GM12878 (cell line): ENCODE measurements at regions not wholly inside any gene's neighbourhood (a gene's known extent, or its start where the extent isn't known, plus 50 kb on each side); places are given as distances from the start of the nearest gene placed in this dataset.

Source experiments
- ATAC-seq: fragments of 200-7000 bp; cut with Tn5 transposase; 3 replicates; pipeline ENCODE4 v1.9.1; 2020; ENCODE audit warnings: mild to moderate bottlenecking, moderate library complexity
- BruUV-seq: library from RNA; stranded (reverse); fragments of 400-500 nt; replicated peaks from 2 replicates; lab custom pipeline; 2021; lab: Mats Ljungman, UMichigan
- CTCF ChIA-PET: fragments of 300-600 bp; sonication (Branson Sonifier 250); formaldehyde crosslinking; extraction: SDS; loops from one replicate; lab custom pipeline; 2021; ENCODE audit warnings: inconsistent platforms; lab: Yijun Ruan, JAX
- POLR2A ChIA-PET: fragments of 350-600 bp; formaldehyde crosslinking; extraction: SDS; loops from one replicate; lab custom pipeline; 2021; ENCODE audit warnings: inconsistent platforms; lab: Charles Lee
- RAD21 ChIA-PET: fragments of 300-600 bp; sonication (Branson Sonifier 250); formaldehyde crosslinking; loops from one replicate; lab custom pipeline; 2023; ENCODE audit warnings: antibody characterized with exemption; ENCODE audit not compliant: unreplicated experiment; lab: Charles Lee
- SMC1A ChIA-PET: fragments of 300-600 bp; sonication (Branson Sonifier 250); formaldehyde crosslinking; loops from one replicate; lab custom pipeline; 2023; ENCODE audit not compliant: unreplicated experiment, uncharacterized antibody; lab: Charles Lee
- DNase-seq: peaks from one replicate; pipeline ENCODE4 v3.0.0-alpha.2; 2011; ENCODE audit warnings: low read depth, low spot score
- FAIRE-seq: peaks from 3 replicates; lab custom pipeline; 2011; peaks lifted over from hg19 to GRCh38; lab: Jason Lieb, UNC
- H2AFZ ChIP-seq: 2 replicates; pipeline ENCODE4 v1.6.0; 2011; ENCODE audit warnings: low read depth, low read length, control low read depth; ENCODE audit not compliant: control insufficient read depth
- H3K27ac ChIP-seq: 2 replicates; pipeline ENCODE4 v1.5.1; 2011; ENCODE audit warnings: control low read depth; ENCODE audit not compliant: control insufficient read depth, insufficient read depth
- H3K27me3 ChIP-seq, 2 experiments: replicated peaks in 1 of 2; 2 replicates each; pipeline versions ENCODE4 v1.6.0 to v1.6.1; 2011; ENCODE audit warnings: low read length in 1 of 2; ENCODE audit not compliant: control insufficient read depth in 2 of 2, insufficient read depth in 2 of 2
- H3K36me3 ChIP-seq, 2 experiments: 2 replicates each; pipeline ENCODE4 v1.5.1; 2011; ENCODE audit warnings: low read length in 1 of 2; ENCODE audit not compliant: control insufficient read depth in 2 of 2, insufficient read depth in 2 of 2
- H3K4me1 ChIP-seq: 2 replicates; pipeline ENCODE4 v1.6.1; 2011; ENCODE audit warnings: mild to moderate bottlenecking, low read length, moderate library complexity, mixed read lengths; ENCODE audit not compliant: control insufficient read depth, insufficient read depth
- H3K4me2 ChIP-seq: 2 replicates; pipeline ENCODE4 v1.6.0; 2011; ENCODE audit warnings: control low read depth; ENCODE audit not compliant: control insufficient read depth, insufficient read depth
- H3K4me3 ChIP-seq: fragments of 200-600 bp; sonication (generic); 2 replicates; pipeline ENCODE4 v1.5.1; 2016
- H3K79me2 ChIP-seq: 2 replicates; pipeline ENCODE4 v1.6.0; 2011; ENCODE audit warnings: low read length; ENCODE audit not compliant: control insufficient read depth, insufficient read depth
- H3K9ac ChIP-seq: 2 replicates; pipeline ENCODE4 v1.8.0; 2011; ENCODE audit warnings: low read length, control low read depth, mixed read lengths; ENCODE audit not compliant: control insufficient read depth, insufficient read depth
- H3K9me3 ChIP-seq: replicated peaks from 3 replicates; pipeline ENCODE4 v1.5.1; 2011; ENCODE audit warnings: mild to moderate bottlenecking, low read length; ENCODE audit not compliant: control insufficient read depth, insufficient read depth
- H4K20me1 ChIP-seq: 2 replicates; pipeline ENCODE4 v1.6.0; 2011; ENCODE audit not compliant: control insufficient read depth, insufficient read depth
- CBFB ChIP-seq: IDR thresholded peaks from 2 replicates; pipeline ENCODE4 v1.6.1; 2016; ENCODE audit warnings: antibody characterized with exemption, low read depth
- HCFC1 ChIP-seq: fragments of 150-350 bp; IDR thresholded peaks from 2 replicates; pipeline ENCODE4 v1.6.1; 2014; ENCODE audit warnings: low read length
- IRF3 ChIP-seq: fragments of 450-650 bp; IDR thresholded peaks from 2 replicates; pipeline ENCODE4 v1.6.1; 2014; ENCODE audit warnings: mild to moderate bottlenecking
- NRF1 ChIP-seq: conservative IDR thresholded peaks from 2 replicates; pipeline ENCODE4 v1.6.1; 2011; ENCODE audit warnings: mild to moderate bottlenecking, low read depth, low read length, improper control_type of control experiment
- RBBP5 ChIP-seq: fragments of 200-600 bp; sonication (generic); conservative IDR thresholded peaks from 2 replicates; pipeline ENCODE4 v1.6.1; 2016
- SIN3A ChIP-seq: IDR thresholded peaks from 2 replicates; pipeline ENCODE4 v1.6.1; 2012; ENCODE audit warnings: low read depth, low read length, improper control_type of control experiment
- ZBTB33 ChIP-seq: fragments of 450-650 bp; IDR thresholded peaks from 2 replicates; pipeline ENCODE4 v1.6.1; 2017; ENCODE audit warnings: mild to moderate bottlenecking
- ZNF207 ChIP-seq: fragments of 450-650 bp; IDR thresholded peaks from 2 replicates; pipeline ENCODE4 v1.6.1; 2014; ENCODE audit warnings: antibody characterized with exemption, mild to moderate bottlenecking, borderline replicate concordance
- WGBS: methylation state at CpG from one replicate; pipeline ENCODE4 v1.1.6; 2016; ENCODE audit warnings: low lambda C conversion rate; ENCODE audit not compliant: insufficient replicate concordance, insufficient coverage; ENCODE audit errors: missing lambda C conversion rate; 5-methylcytosine and 5-hydroxymethylcytosine counted together
- in situ Hi-C: fragments of 300-500 bp; cut with MboI; formaldehyde crosslinking; loops from 9 replicates; pipeline ENCODE4 v1.14.3; 2018; ENCODE audit warnings: mixed read lengths
- intact Hi-C: fragments of 100-400 bp; cut with micrococcal nuclease; formaldehyde crosslinking; loops from one replicate; pipeline ENCODE4 v1.14.2; 2022; ENCODE audit not compliant: unreplicated experiment

- TF ChIP-seq ZBTB33 (no peak), IRF3 (no peak), CBFB (no peak)
Measured at GRCh38 chr3:124333931-124334640, 342.2 kb upstream of the ROPN1 start (continued).

GRCh38 chr3:124336067-124336656 is 344.2 kb upstream of the ROPN1 start:
- 25% methylated on average over 4 of the region's 4 CpGs for WGBS
- Histone ChIP-seq H3K79me2 (no peaks in the 10 kb centered on the region), H3K27me3 (no peaks in the 10 kb centered on the region; a peak in 2 of 4 replicates), H3K27ac (no peak overlapping the region), H3K4me2 (no peak overlapping the region), H3K9me3 (no peaks in the 10 kb centered on the region)
- no TSS peak for BruUV-seq
- intact Hi-C loops = no loop called here
- RAD21 ChIA-PET = no interaction called here
- POLR2A ChIA-PET = no interaction called here
- CTCF ChIA-PET = no interaction called here
- no peak for TF ChIP-seq HCFC1
- TF ChIP-seq ZNF207 = no peak
- TF ChIP-seq RBBP5 = no peak
- no peak for TF ChIP-seq SIN3A
- no peak for TF ChIP-seq NRF1
- TF ChIP-seq, all 136 proteins: peak for 0
- SMC1A ChIA-PET = no interaction called here
- FAIRE-seq (no peak), DNase-seq (no peak), ATAC-seq (no peak)
- H3K36me3 ChIP-seq = no peaks in the 10 kb centered on the region
- no peaks in the 10 kb centered on the region for H3K4me1 ChIP-seq
- H2AFZ ChIP-seq = no peak overlapping the region
- no peak overlapping the region for H3K9ac ChIP-seq
- in situ Hi-C loops = no loop called here
- H3K4me3 ChIP-seq = no peak overlapping the region
- no peaks in the 10 kb centered on the region for H4K20me1 ChIP-seq
